GM12874 (cell line): ENCODE measurements at regions not wholly inside any gene's neighbourhood (a gene's known extent, or its start where the extent isn't known, plus 50 kb on each side); places are given as distances from the start of the nearest gene placed in this dataset.

ENCODE experiments used
- TF ChIP-seq, protein P1 (sequence below): IDR thresholded peaks from 2 replicates; pipeline ENCODE4 v1.5.1; 2011; ENCODE audit warnings: low read depth, mild to moderate bottlenecking, control low read depth, low read length, moderate library complexity; ENCODE audit not compliant: insufficient read depth

DNA sequence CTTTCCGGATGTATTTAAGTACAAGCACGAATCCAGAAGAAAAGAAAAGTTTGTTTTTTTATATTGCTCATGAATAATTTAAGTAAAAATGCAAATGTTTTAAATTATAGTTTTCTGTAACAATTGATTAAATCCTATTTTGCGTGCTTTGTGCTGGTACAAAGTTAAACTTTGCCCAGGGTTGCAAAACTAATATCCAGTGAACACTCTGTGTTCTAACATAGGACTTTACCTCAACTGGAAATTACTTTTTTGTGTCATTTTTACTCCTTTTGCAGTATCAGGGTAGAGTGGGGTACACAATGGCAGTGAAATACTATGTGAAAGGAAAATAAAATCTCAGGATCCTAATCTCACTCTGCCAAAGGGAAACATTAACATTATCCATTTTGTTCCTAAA, 801.4 kb upstream of the MBL2 start:
- TF ChIP-seq, protein P1, sequence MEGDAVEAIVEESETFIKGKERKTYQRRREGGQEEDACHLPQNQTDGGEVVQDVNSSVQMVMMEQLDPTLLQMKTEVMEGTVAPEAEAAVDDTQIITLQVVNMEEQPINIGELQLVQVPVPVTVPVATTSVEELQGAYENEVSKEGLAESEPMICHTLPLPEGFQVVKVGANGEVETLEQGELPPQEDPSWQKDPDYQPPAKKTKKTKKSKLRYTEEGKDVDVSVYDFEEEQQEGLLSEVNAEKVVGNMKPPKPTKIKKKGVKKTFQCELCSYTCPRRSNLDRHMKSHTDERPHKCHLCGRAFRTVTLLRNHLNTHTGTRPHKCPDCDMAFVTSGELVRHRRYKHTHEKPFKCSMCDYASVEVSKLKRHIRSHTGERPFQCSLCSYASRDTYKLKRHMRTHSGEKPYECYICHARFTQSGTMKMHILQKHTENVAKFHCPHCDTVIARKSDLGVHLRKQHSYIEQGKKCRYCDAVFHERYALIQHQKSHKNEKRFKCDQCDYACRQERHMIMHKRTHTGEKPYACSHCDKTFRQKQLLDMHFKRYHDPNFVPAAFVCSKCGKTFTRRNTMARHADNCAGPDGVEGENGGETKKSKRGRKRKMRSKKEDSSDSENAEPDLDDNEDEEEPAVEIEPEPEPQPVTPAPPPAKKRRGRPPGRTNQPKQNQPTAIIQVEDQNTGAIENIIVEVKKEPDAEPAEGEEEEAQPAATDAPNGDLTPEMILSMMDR = no peak

DNA sequence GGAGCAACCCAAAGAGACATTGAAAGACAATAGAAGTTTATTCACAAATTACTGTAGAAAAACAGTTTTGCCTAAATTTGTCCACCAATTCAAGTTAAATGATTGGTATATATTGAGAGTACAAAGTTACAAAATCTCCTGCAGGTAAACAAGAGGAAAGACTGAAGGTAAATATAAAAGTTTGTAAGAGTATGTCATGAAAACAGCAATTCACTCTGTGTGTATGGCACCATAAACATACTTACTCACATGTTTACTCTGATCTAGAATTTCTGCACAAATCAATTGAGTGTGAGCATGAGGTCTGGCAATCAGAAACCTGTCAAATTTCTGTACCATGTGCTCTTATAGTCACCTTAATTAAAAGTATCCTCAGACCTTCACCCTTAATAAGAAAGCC, 800.9 kb upstream of the MBL2 start:
- TF ChIP-seq, protein P1 = no peak

DNA sequence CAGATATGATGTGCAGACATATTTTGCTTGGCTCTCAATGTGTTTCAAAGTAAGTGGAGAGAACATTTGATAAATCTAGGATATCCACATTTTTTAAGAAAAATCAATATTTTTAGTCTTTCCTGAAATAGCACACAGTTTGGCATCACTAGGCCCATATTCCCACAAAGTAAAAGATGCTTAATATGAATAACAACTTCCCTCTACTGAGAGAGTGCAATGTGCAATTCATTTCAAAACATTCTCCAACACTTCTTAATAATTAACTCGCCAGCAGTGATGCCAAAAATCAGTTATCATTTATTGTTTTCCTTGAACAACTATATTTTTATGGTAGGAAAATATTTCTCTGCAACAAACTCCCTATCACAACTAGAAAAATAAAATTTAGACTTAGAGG, 800.2 kb upstream of the MBL2 start:
- TF ChIP-seq, protein P1 = no peak

DNA sequence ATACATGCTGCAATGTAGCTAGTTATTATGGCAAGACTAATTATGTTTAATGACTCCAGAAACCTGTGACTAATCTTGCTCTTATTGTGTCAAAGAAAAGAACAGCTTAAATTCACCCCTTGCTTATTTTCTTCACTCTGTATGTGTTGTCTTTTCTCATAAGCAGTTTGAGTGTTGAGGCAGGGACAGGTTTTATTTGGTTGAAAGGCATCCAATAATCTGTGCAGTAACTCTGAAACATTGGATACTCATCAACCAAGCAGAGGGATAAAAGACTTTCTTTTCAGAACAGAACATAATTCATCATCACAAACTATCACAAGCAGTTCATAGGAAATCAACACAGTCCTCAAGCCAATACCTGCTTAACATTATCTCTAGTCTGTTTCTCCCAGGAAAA, 797.6 kb upstream of the MBL2 start:
- TF ChIP-seq, protein P1 = no peak

DNA sequence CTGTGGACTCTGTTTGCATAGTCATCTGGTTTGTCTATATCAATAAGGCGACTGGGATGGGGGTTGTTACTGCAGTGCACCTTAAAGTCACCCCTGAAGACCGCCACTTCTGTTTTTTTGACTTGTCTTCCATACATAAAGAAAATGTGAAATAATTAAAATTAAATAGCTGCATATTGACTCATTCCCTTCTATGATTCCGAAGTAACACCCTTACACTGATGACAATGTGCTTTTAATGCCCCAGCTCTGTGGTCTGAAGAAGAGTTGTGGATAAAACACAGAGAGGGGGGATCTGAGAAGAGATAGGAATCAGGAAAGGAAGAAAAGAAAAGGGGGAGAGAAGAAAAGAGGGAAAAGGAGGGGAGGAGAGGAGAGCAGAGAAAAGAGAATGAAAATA, 796.9 kb upstream of the MBL2 start:
- TF ChIP-seq, protein P1 = no peak

DNA sequence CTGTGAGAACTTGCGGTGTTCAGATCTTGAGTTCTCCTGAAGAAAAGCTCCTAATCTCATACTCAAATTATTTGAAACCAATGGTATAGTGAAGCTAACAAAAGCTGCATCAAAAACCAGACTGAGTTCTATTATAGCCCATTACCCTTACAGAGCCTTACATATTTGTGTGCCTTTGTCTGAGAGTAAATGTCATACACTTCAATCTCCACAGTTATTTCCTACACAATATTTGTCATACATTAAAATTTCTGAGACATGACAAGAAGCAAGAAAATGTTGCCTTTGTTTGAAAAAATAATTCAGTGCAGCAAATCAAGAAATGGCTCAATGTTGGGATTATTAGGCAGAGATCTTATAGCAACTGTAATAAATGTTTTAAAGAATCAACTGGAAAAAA, 776.1 kb upstream of the MBL2 start:
- TF ChIP-seq, protein P1 = no peak

DNA sequence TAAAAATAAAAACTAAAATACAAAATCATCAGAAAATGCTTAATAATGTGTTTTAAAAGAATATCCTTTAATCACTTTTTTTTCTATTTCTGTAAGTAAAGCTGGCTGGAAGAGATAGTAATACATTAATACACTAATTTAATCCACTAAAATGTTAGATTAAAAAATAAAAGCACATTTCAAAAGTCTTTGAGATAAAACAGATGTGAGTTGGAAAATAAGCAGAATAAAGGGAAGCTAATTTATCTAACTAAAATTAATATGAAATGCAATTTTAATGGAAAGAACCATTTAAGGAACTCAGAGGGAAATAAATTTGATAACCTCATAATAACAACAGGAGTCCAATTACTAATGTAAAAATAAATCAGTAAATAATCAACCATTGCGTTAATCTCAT, 774.8 kb upstream of the MBL2 start:
- TF ChIP-seq, protein P1 = no peak

DNA sequence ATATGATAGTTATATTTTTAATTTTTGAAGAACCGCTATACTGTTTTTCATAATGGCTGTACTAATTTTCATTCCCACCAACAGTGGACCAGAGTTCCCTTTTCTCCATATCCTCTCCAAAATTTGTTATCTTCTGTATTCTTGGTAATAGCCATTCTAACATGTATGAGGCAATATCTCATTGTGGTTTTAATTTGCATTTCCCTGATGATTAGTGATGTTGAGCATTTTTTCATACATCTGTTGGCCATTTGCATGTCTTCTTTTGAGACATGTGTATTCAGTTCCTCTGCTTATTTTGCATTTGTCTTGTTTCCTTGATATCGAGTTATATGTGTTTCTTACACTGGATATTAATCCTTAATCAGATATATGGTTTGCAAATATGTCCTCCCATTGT, 770.8 kb upstream of the MBL2 start:
- TF ChIP-seq, protein P1 = no peak
